HG03066 (cell line): ENCODE measurements at regions not wholly inside any gene's neighbourhood (a gene's known extent, or its start where the extent isn't known, plus 50 kb on each side); places are given as distances from the start of the nearest gene placed in this dataset.
"Not testable (repeated sequence)": the region's sequence is repeated elsewhere in the genome, so short reads cannot be mapped to it uniquely, and the experiment has no call there.

ENCODE experiments used
- ATAC-seq: cut with Tn5 transposase; IDR thresholded peaks from one replicate; pipeline ENCODE4 v1.9.1; 2021; ENCODE audit warnings: low read depth; ENCODE audit not compliant: unreplicated experiment

DNA sequence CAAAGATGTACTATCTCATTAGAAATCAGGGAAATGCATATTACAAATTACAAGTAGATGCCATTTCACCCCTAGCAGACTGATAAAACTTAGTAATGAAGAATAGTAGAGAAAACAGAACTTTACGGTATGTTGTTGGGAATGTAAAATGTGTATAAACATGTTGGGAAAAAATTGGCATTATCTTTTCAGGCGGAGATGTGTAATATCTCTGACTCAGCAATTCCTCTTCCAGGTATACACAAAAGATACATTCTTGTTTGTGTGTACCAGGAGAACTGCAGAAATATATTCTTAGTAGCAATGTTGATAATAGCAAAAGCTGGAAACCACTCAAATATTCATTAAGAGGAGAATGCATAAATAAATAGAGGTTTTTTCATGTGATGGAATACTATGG lies 204.5 kb downstream of the LPIN1 start:
- no peak for ATAC-seq

DNA sequence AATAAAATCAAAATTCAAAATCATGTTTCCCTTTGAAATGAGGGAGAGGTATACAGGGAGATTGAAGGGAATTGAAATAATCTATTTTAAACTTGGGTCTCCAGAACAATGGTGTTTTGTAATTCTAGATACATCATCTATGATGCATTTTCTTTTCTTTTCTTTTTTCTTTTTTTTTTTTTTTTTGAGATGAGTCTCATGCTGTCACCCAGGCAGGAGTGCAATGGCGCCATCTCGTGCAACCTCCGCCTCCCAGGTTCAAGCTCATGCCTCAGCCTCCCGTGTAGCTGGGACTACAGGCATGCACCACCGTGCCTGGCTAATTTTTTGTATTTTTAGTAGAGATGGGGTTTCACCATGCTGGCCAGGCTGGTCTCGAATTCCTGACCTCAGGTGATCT lies 205.1 kb downstream of the LPIN1 start:
- ATAC-seq, result not testable (repeated sequence)

GRCh38 chr2:11953258-11953657 lies 206.8 kb downstream of the LPIN1 start:
- no peak for ATAC-seq

GRCh38 chr2:11955314-11955713 lies 208.9 kb downstream of the LPIN1 start:
- ATAC-seq, result no peak

- no peak for ATAC-seq
These were observed 209.5 kb downstream of the LPIN1 start for GRCh38 chr2:11955884-11956291.

GRCh38 chr2:11962707-11963328 lies 216.4 kb downstream of the LPIN1 start:
- no peak for ATAC-seq

- ATAC-seq, result no peak
These were observed 217.5 kb downstream of the LPIN1 start for GRCh38 chr2:11963966-11964365.

GRCh38 chr2:11967946-11968465 lies 221.6 kb downstream of the LPIN1 start:
- ATAC-seq, result no peak

DNA sequence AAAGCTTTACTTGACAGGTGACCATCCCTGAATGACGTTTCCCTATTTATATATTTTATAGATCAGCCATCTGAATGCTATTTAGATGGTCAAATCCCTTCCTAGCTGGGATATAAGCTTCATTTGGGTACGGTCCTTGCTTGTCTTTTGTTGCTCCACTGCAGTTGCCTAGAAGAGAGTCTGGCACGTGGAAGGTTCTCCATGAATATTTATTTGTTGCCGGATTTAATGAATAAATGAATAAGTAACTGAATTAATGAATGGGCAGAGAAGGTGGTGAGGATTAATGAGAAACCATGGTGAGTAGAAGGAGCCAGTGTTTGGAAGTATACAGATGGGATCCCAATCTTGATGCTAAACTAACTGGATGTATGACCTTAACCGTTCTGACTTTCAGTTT lies 222.1 kb downstream of the LPIN1 start:
- ATAC-seq, result no peak

DNA sequence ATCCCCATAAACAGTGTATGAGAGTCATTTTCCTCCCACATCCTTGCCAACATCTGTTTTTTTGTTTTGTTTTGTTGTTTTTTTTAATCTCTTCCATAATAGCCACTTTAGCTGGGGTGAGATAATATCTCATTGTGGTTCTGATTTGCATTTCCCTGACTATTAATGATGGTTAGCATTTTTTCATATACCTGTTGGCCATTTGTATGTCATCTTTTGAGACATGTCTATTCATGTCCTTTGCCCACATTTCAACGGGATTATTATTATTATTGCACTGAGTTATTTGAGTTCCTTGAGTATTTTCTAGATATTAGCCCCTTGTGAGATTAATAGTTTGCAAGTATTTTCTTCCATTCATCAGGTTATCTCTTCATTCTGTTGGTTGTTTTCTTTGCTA lies 223.3 kb downstream of the LPIN1 start:
- ATAC-seq, result no peak

GRCh38 chr2:11974573-11974972 lies 228.1 kb downstream of the LPIN1 start:
- no peak for ATAC-seq

- no peak for ATAC-seq
These were observed 228.9 kb downstream of the LPIN1 start for GRCh38 chr2:11975373-11975772.

DNA sequence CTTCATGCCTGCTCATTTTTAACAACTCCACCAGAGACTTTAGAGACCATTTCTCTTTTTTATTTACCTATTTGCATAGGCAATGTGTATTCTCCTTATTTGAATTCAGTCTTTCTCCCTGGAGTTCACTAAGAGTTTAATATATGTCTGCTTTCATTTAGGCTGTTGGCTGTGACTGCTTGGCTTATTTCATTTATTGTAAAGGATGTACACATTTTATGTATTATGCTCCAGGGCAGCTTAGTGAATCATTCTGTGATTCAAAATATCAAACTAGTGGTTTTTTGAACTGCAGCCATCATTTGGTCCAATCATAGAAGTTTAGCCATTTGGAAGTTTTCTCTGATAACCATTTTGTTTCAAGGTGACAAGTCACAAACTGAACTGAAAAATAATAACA lies 229.6 kb downstream of the LPIN1 start:
- no peak for ATAC-seq

GRCh38 chr2:11977766-11978524 lies 231.5 kb downstream of the LPIN1 start:
- ATAC-seq, result no peak

GRCh38 chr2:11980809-11981208 lies 234.4 kb downstream of the LPIN1 start:
- no peak for ATAC-seq

- no peak for ATAC-seq
These were observed 237.0 kb downstream of the LPIN1 start for GRCh38 chr2:11983401-11983800.

DNA sequence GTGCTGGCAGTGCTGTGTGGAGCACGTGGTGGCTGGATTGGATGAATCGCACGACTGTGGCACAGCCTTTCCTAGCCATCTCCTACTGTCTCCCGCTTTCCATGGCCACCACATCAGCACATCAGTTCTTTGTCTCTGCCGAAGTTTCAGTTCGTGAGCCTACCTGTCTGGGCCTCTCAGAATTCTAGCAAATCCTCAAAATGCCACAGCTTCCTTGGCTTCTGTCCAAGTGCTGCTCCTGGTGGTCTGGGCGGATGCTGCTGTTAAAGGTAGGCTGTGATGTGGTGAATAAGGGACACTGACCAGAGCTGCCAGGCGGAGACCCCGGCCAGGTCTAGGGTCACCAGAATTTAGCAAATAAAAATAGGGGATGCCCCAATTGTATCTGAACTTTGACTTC lies 237.4 kb downstream of the LPIN1 start:
- ATAC-seq, result no peak

GRCh38 chr2:11984316-11985158 lies 238.1 kb downstream of the LPIN1 start:
- no peak for ATAC-seq

DNA sequence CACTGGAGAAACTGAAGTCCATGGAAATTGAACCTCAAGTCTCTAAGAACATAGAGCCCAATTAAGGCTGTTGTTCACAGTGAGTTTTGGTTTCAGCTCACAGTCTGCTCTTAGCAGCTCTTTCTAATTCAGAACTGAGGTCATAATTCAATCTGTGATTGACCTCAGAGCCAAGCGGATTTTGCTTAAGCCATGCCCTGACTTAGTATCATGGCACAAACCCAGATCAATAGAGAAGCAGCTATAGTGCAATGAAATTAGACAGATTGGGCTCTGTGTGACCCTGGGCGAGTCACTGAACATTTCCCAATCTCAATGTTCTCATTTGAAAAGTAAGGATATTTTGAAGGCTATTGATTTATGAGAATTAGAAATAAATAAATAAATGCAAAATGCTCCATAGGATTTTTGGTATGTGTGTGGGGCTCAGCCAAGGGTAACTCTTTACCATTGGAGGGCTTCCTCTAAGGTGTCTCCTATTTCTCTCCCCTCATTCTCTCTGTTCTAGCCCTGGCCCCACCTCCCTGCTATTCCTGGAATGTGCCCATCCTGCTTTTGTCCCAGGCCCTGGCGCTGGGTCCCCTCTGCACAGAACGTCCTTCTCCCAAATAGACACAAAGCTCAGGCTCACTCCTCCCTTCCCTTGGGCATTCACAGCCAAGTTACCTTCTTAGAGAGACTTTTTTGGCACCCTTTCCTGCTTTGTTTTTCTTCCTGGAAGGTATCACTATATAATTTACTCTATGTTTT lies 239.6 kb downstream of the LPIN1 start:
- no peak for ATAC-seq

GRCh38 chr2:11987151-11987550 lies 240.7 kb downstream of the LPIN1 start:
- ATAC-seq, result no peak
